IMR-90 (cell line): ENCODE measurements at regions not wholly inside any gene's neighbourhood (a gene's known extent, or its start where the extent isn't known, plus 50 kb on each side); places are given as distances from the start of the nearest gene placed in this dataset.

ENCODE experiments used
- ATAC-seq: fragments of 200-7000 bp; cut with Tn5 transposase; 2 replicates; pipeline ENCODE4 v1.9.1; 2020; ENCODE audit warnings: low read depth, mild to moderate bottlenecking, moderate library complexity
- BruUV-seq: library from RNA; stranded (reverse); fragments of 400-500 nt; replicated peaks from 2 replicates; lab custom pipeline; 2021; lab: Mats Ljungman, UMichigan
- CTCF ChIA-PET: fragments of 300-600 bp; formaldehyde crosslinking; extraction: SDS; loops from one replicate; lab custom pipeline; 2021; ENCODE audit warnings: antibody characterized with exemption; lab: Yijun Ruan, JAX
- POLR2A ChIA-PET: fragments of 300-600 bp; sonication (Branson Sonifier 250); formaldehyde crosslinking; loops from one replicate; lab custom pipeline; 2022; ENCODE audit warnings: antibody characterized with exemption; ENCODE audit not compliant: unreplicated experiment; lab: Charles Lee
- DNase-seq: peaks from one replicate; pipeline ENCODE4 v3.0.0; 2013
- H2AFZ ChIP-seq: replicated peaks from 2 replicates; pipeline ENCODE3; 2013; ENCODE audit warnings: low read length, mild to moderate bottlenecking; ENCODE audit not compliant: poor library complexity
- H2AK5ac ChIP-seq: 2 replicates; pipeline ENCODE4 v1.6.1; 2013; ENCODE audit warnings: low read depth, low read length, inconsistent platforms
- H2AK9ac ChIP-seq: replicated peaks from 2 replicates; pipeline ENCODE3; 2013; ENCODE audit warnings: mild to moderate bottlenecking, low read depth, low read length, moderate library complexity; ENCODE audit not compliant: poor library complexity
- H2BK120ac ChIP-seq: 2 replicates; pipeline ENCODE4 v1.6.1; 2013; ENCODE audit warnings: low read depth, low read length, inconsistent platforms
- H2BK15ac ChIP-seq: 3 replicates; pipeline ENCODE4 v1.6.1; 2013; ENCODE audit warnings: low read depth, low read length, inconsistent platforms
- H2BK20ac ChIP-seq: 2 replicates; pipeline ENCODE4 v1.6.1; 2013; ENCODE audit warnings: low read depth, mild to moderate bottlenecking, inconsistent platforms, low read length, moderate library complexity
- H2BK5ac ChIP-seq: 2 replicates; pipeline ENCODE4 v1.6.1; 2013; ENCODE audit warnings: mild to moderate bottlenecking, low read depth, low read length, inconsistent platforms; ENCODE audit not compliant: poor library complexity, severe bottlenecking
- H3K14ac ChIP-seq: replicated peaks from 2 replicates; pipeline ENCODE4 v1.6.1; 2013; ENCODE audit warnings: low read depth, low read length, inconsistent platforms
- H3K18ac ChIP-seq: 2 replicates; pipeline ENCODE4 v1.6.1; 2013; ENCODE audit warnings: low read depth, low read length, control low read depth
- H3K23ac ChIP-seq: 2 replicates; pipeline ENCODE4 v1.6.1; 2013; ENCODE audit warnings: low read depth, low read length, inconsistent platforms
- H3K27ac ChIP-seq: 2 replicates; pipeline ENCODE4 v1.5.1; 2013; ENCODE audit warnings: mild to moderate bottlenecking, control low read depth, low read length; ENCODE audit not compliant: insufficient read depth
- H3K27me3 ChIP-seq: 2 replicates; pipeline ENCODE4 v1.6.1; 2013; ENCODE audit warnings: low read length; ENCODE audit not compliant: control insufficient read depth, insufficient read depth
- H3K36me3 ChIP-seq: 2 replicates; pipeline ENCODE4 v1.6.1; 2013; ENCODE audit warnings: low read length, mixed read lengths; ENCODE audit not compliant: control insufficient read depth, insufficient read depth
- H3K4ac ChIP-seq: 2 replicates; pipeline ENCODE4 v1.6.1; 2013; ENCODE audit warnings: low read depth, low read length, inconsistent platforms
- H3K4me1 ChIP-seq: 2 replicates; pipeline ENCODE4 v1.6.1; 2013; ENCODE audit warnings: low read length, mixed read lengths; ENCODE audit not compliant: control insufficient read depth, insufficient read depth
- H3K4me2 ChIP-seq: 2 replicates; pipeline ENCODE4 v1.6.1; 2013; ENCODE audit warnings: low read depth, mild to moderate bottlenecking, control low read depth, low read length, moderate library complexity
- H3K4me3 ChIP-seq: 2 replicates; pipeline ENCODE4 v1.5.1; 2013; ENCODE audit warnings: low read depth, mild to moderate bottlenecking, control low read depth, low read length, moderate library complexity; ENCODE audit not compliant: insufficient read depth
- H3K56ac ChIP-seq: 2 replicates; pipeline ENCODE4 v1.6.1; 2013; ENCODE audit warnings: low read length, inconsistent platforms; ENCODE audit not compliant: insufficient read depth; ENCODE audit errors: extremely low read depth
- H3K79me1 ChIP-seq, 2 experiments: 2 replicates each; pipeline ENCODE4 v1.6.1; 2013; ENCODE audit warnings: low read length in 2 of 2, inconsistent platforms in 1 of 2, low read depth in 1 of 2
- H3K9ac ChIP-seq: 2 replicates; pipeline ENCODE4 v1.6.1; 2013; ENCODE audit warnings: low read depth, low read length, control low read depth
- H3K9me1 ChIP-seq: 2 replicates; pipeline ENCODE4 v1.6.1; 2013; ENCODE audit warnings: low read length, inconsistent platforms; ENCODE audit not compliant: insufficient read depth
- H3K9me3 ChIP-seq: 2 replicates; pipeline ENCODE4 v1.6.1; 2013; ENCODE audit warnings: low read length; ENCODE audit not compliant: control insufficient read depth, insufficient read depth
- H4K20me1 ChIP-seq: 2 replicates; pipeline ENCODE4 v1.6.1; 2013; ENCODE audit warnings: low read length, inconsistent platforms; ENCODE audit not compliant: insufficient read depth
- H4K5ac ChIP-seq: 2 replicates; pipeline ENCODE4 v1.6.1; 2013; ENCODE audit warnings: mild to moderate bottlenecking, low read depth, low read length, control low read depth
- H4K8ac ChIP-seq, 2 experiments: 2 replicates each; pipeline ENCODE4 v1.6.1; 2013; ENCODE audit warnings: low read depth in 2 of 2, low read length in 2 of 2, control low read depth in 1 of 2, inconsistent platforms in 1 of 2
- H4K91ac ChIP-seq: 2 replicates; pipeline ENCODE4 v1.6.1; 2013; ENCODE audit warnings: low read depth, low read length, inconsistent platforms; ENCODE audit not compliant: insufficient read depth
- BHLHE40 ChIP-seq: fragments of 150-350 bp; IDR thresholded peaks from 2 replicates; pipeline ENCODE4 v1.6.1; 2016; ENCODE audit warnings: mild to moderate bottlenecking, low read depth, low read length
- CEBPB ChIP-seq: IDR thresholded peaks from 2 replicates; pipeline ENCODE4 v1.6.1; 2012; ENCODE audit warnings: low read depth, low read length, improper control_type of control experiment
- CHD1 ChIP-seq: IDR thresholded peaks from 2 replicates; pipeline ENCODE4 v1.6.1; 2012; ENCODE audit warnings: low read depth, low read length, improper control_type of control experiment
- CTCF ChIP-seq: conservative IDR thresholded peaks from 2 replicates; pipeline ENCODE4 v1.5.1; 2012; ENCODE audit warnings: mild to moderate bottlenecking, low read depth, low read length, improper control_type of control experiment
- ELK1 ChIP-seq: fragments of 150-350 bp; IDR thresholded peaks from 2 replicates; pipeline ENCODE4 v1.6.1; 2016; ENCODE audit warnings: low read depth, mild to moderate bottlenecking, low read length, moderate library complexity, borderline replicate concordance
- FOS ChIP-seq: fragments of 150-350 bp; IDR thresholded peaks from 2 replicates; pipeline ENCODE4 v1.6.1; 2016; ENCODE audit warnings: low read depth, low read length
- MAFK ChIP-seq: IDR thresholded peaks from 2 replicates; pipeline ENCODE4 v1.6.1; 2012; ENCODE audit warnings: low read depth, low read length, improper control_type of control experiment
- MAZ ChIP-seq: IDR thresholded peaks from 2 replicates; pipeline ENCODE4 v1.6.1; 2012; ENCODE audit warnings: low read depth, mild to moderate bottlenecking, low read length, improper control_type of control experiment, moderate library complexity, borderline replicate concordance
- MXI1 ChIP-seq: IDR thresholded peaks from 2 replicates; pipeline ENCODE4 v1.6.1; 2012; ENCODE audit warnings: low read depth, mild to moderate bottlenecking, low read length, moderate library complexity, borderline replicate concordance
- NFE2L2 ChIP-seq: fragments of 150-350 bp; IDR thresholded peaks from 2 replicates; pipeline ENCODE4 v1.6.1; 2016; ENCODE audit warnings: low read depth, mild to moderate bottlenecking, low read length
- POLR2A ChIP-seq: IDR thresholded peaks from 2 replicates; pipeline ENCODE4 v1.6.1; 2012; ENCODE audit warnings: mild to moderate bottlenecking, low read depth, low read length
- RAD21 ChIP-seq: IDR thresholded peaks from 2 replicates; pipeline ENCODE4 v1.6.1; 2012; ENCODE audit warnings: low read length, improper control_type of control experiment
- RCOR1 ChIP-seq: IDR thresholded peaks from 2 replicates; pipeline ENCODE4 v1.6.1; 2012; ENCODE audit warnings: mild to moderate bottlenecking, low read length, improper control_type of control experiment; ENCODE audit not compliant: insufficient replicate concordance
- RFX5 ChIP-seq: IDR thresholded peaks from 2 replicates; pipeline ENCODE4 v1.8.0; 2012; ENCODE audit warnings: low read depth, mild to moderate bottlenecking, low read length, moderate library complexity
- SMC3 ChIP-seq: fragments of 150-350 bp; IDR thresholded peaks from 2 replicates; pipeline ENCODE4 v1.6.1; 2016; ENCODE audit warnings: low read depth, mild to moderate bottlenecking, antibody characterized with exemption, low read length, moderate library complexity
- USF2 ChIP-seq: fragments of 150-350 bp; IDR thresholded peaks from 2 replicates; pipeline ENCODE4 v1.6.1; 2017; ENCODE audit warnings: mild to moderate bottlenecking, antibody characterized with exemption, low read length, low read depth
- WGBS, 2 experiments: methylation state at CpG; one replicate each; pipeline versions ENCODE4 v1.1.5 to v1.1.7; 2013; ENCODE audit warnings: missing lambda C conversion rate in 2 of 2; ENCODE audit not compliant: insufficient read length in 1 of 2; ENCODE audit errors: extremely low coverage in 2 of 2; 5-methylcytosine and 5-hydroxymethylcytosine counted together
- dilution Hi-C: fragments of 300-500 bp; cut with HindIII; formaldehyde crosslinking; loops from one replicate; pipeline ENCODE4 v1.14.3; 2018; ENCODE audit warnings: low sequenced_read_pairs; ENCODE audit not compliant: unreplicated experiment
- in situ Hi-C: fragments of 300-500 bp; cut with MboI; formaldehyde crosslinking; loops from 3 replicates; pipeline ENCODE4 v1.14.3; 2019; ENCODE audit warnings: low sequenced_read_pairs, inconsistent platforms, mixed read lengths
- intact Hi-C: fragments of 100-400 bp; cut with micrococcal nuclease; formaldehyde crosslinking; loops from 2 replicates; pipeline ENCODE4 v1.10.0; 2022

GRCh38 chr2:176997792-176998169 is 214.8 kb upstream of the HNRNPA3 start:
- H3K79me1 ChIP-seq: no peaks in the 10 kb centered on the region
- H3K9me1 ChIP-seq: no peaks in the 10 kb centered on the region
- no peak overlapping the region for H2AK5ac ChIP-seq
- no peak overlapping the region for H3K9ac ChIP-seq
- no peak overlapping the region for H3K14ac ChIP-seq
- no peaks in the 10 kb centered on the region for H3K27me3 ChIP-seq
- ATAC-seq: no peak
- dilution Hi-C loops (no loop called here), intact Hi-C loops (no loop called here), in situ Hi-C loops (no loop called here)
- H4K91ac ChIP-seq: no peak overlapping the region
- H3K4me1 ChIP-seq: no peaks in the 10 kb centered on the region
- H3K56ac ChIP-seq: no peak overlapping the region
- TF ChIP-seq MAFK: no peak
- TF ChIP-seq SMC3: no peak
- TF ChIP-seq RCOR1: no peak
- no peak for TF ChIP-seq RFX5
- no peak for TF ChIP-seq USF2
- TF ChIP-seq MXI1: no peak
- no peak for TF ChIP-seq BHLHE40
- TF ChIP-seq CTCF: no peak
- no peak for TF ChIP-seq NFE2L2
- no peak for TF ChIP-seq ELK1
- no peak for TF ChIP-seq MAZ
- no peak for TF ChIP-seq FOS
- no peak for TF ChIP-seq RAD21
- no peak for TF ChIP-seq POLR2A
- TF ChIP-seq CEBPB: no peak
- no peak for TF ChIP-seq CHD1
- no peak overlapping the region for H3K18ac ChIP-seq
- no peak overlapping the region for H2BK120ac ChIP-seq
- H3K4me2 ChIP-seq: no peak overlapping the region
- no peak overlapping the region for H2BK5ac ChIP-seq
- no peak overlapping the region for H4K8ac ChIP-seq
- no CpG with 5 or more reads among the region's 1 CpG for WGBS, 2 experiments
- BruUV-seq: no TSS peak
- no peaks in the 10 kb centered on the region for H3K9me3 ChIP-seq
- ChIA-PET CTCF (no interaction called here), POLR2A (no interaction called here)
- no peak overlapping the region for H3K4me3 ChIP-seq
- no peak overlapping the region for H3K4ac ChIP-seq
- H4K20me1 ChIP-seq: no peaks in the 10 kb centered on the region
- H4K5ac ChIP-seq: no peak overlapping the region
- H2BK15ac ChIP-seq: no peak overlapping the region
- H3K23ac ChIP-seq: no peak overlapping the region
- no peak overlapping the region for H2AFZ ChIP-seq
- no peak overlapping the region for H2BK20ac ChIP-seq
- no peak overlapping the region for H3K27ac ChIP-seq
- no peak for DNase-seq
- no peaks in the 10 kb centered on the region for H3K36me3 ChIP-seq
- H2AK9ac ChIP-seq: no peak overlapping the region
